ENCODE measurements at regions not wholly inside any gene's neighbourhood (a gene's known extent, or its start where the extent isn't known, plus 50 kb on each side); places are given as distances from the start of the nearest gene placed in this dataset.

- DNase-seq, result no peak
- Histone ChIP-seq H3K4me3 (ENCODE audit: control insufficient read depth in 1 of 2, extremely low read depth in 1 of 2, low read length in 1 of 2) (no peak overlapping the region), H3K27ac (ENCODE audit: low read length) (no peak overlapping the region), H3K36me3 (ENCODE audit: control insufficient read depth in 2 of 2, extremely low read depth in 1 of 2, insufficient read depth in 1 of 2, low read length in 1 of 2) (no peaks in the 10 kb centered on the region), H3K9me3 (no peaks in the 10 kb centered on the region), H3K27me3 (replicated peaks in 1 of 2; ENCODE audit: control insufficient read depth in 2 of 2, extremely low read depth in 1 of 2, insufficient read depth in 2 of 2, low read length in 1 of 2) (peaks cover 0 to 10% of the 10 kb centered on the region in 2 experiments), H3K4me1 (ENCODE audit: control insufficient read depth in 1 of 2, extremely low read depth in 1 of 2, insufficient read depth in 2 of 2, low read length in 2 of 2) (no peaks in the 10 kb centered on the region)
- H3K27ac Mint-ChIP-seq, result no peak overlapping the region
- CTCF ChIA-PET, result no interaction called here
- H3K4me3 Mint-ChIP-seq, result no peak overlapping the region
- no peaks in the 10 kb centered on the region for H3K9me3 Mint-ChIP-seq
- no peaks in the 10 kb centered on the region for H3K4me1 Mint-ChIP-seq
- no peaks in the 10 kb centered on the region for H3K36me3 Mint-ChIP-seq
- WGBS (ENCODE audit: insufficient coverage), result 83% methylated on average over 15 of the region's 15 CpGs
- peaks cover 0 to 14% of the 10 kb centered on the region in 2 donors for H3K27me3 Mint-ChIP-seq
- POLR2A ChIA-PET, result no interaction called here
- no peak for ATAC-seq (replicated peaks in 1 of 4)
These were observed 118.0 kb upstream of the PLPPR4 start for GRCh38 chr1:99146129-99146848.

- ChIA-PET CTCF (interaction anchor here in 1 of 2 donors (0.6 kb wide), 1 partner anchor 536 kb away, joined by 3 read pairs; no protein-coding TSS in a partner anchor), POLR2A (no interaction called here)
- Mint-ChIP-seq H3K27ac (no peak overlapping the region), H3K27me3 (peaks cover 0 to 15% of the 10 kb centered on the region in 2 donors), H3K4me3 (no peak overlapping the region), H3K36me3 (no peaks in the 10 kb centered on the region), H3K4me1 (no peaks in the 10 kb centered on the region), H3K9me3 (no peaks in the 10 kb centered on the region)
- H3K9me3 ChIP-seq, result no peaks in the 10 kb centered on the region
- peaks cover 0 to 9% of the 10 kb centered on the region in 2 experiments for H3K27me3 ChIP-seq (replicated peaks in 1 of 2; ENCODE audit: control insufficient read depth in 2 of 2, extremely low read depth in 1 of 2, insufficient read depth in 2 of 2, low read length in 1 of 2)
- ATAC-seq (replicated peaks in 1 of 4), result no peak
- no peak for DNase-seq
- no peak overlapping the region for H3K27ac ChIP-seq (ENCODE audit: low read length)
- H3K4me1 ChIP-seq (ENCODE audit: control insufficient read depth in 1 of 2, extremely low read depth in 1 of 2, insufficient read depth in 2 of 2, low read length in 2 of 2), result no peaks in the 10 kb centered on the region
- no peak overlapping the region for H3K4me3 ChIP-seq (ENCODE audit: control insufficient read depth in 1 of 2, extremely low read depth in 1 of 2, low read length in 1 of 2)
- H3K36me3 ChIP-seq (ENCODE audit: control insufficient read depth in 2 of 2, extremely low read depth in 1 of 2, insufficient read depth in 1 of 2, low read length in 1 of 2), result no peaks in the 10 kb centered on the region
- no CpG with 5 or more reads among the region's 3 CpGs for WGBS (ENCODE audit: insufficient coverage)
These were observed 114.3 kb upstream of the PLPPR4 start for GRCh38 chr1:99149952-99150351.

GRCh38 chr1:99152132-99152531, 112.2 kb upstream of the PLPPR4 start:
- Histone ChIP-seq H3K9me3 (no peaks in the 10 kb centered on the region), H3K27ac (ENCODE audit: low read length) (no peak overlapping the region), H3K27me3 (replicated peaks in 1 of 2; ENCODE audit: control insufficient read depth in 2 of 2, extremely low read depth in 1 of 2, insufficient read depth in 2 of 2, low read length in 1 of 2) (peaks cover 0 to under 1% of the 10 kb centered on the region in 2 experiments), H3K4me1 (ENCODE audit: control insufficient read depth in 1 of 2, extremely low read depth in 1 of 2, insufficient read depth in 2 of 2, low read length in 2 of 2) (no peaks in the 10 kb centered on the region), H3K4me3 (ENCODE audit: control insufficient read depth in 1 of 2, extremely low read depth in 1 of 2, low read length in 1 of 2) (no peak overlapping the region), H3K36me3 (ENCODE audit: control insufficient read depth in 2 of 2, extremely low read depth in 1 of 2, insufficient read depth in 1 of 2, low read length in 1 of 2) (no peaks in the 10 kb centered on the region)
- Mint-ChIP-seq H3K36me3 (no peaks in the 10 kb centered on the region), H3K9me3 (no peaks in the 10 kb centered on the region), H3K4me1 (no peaks in the 10 kb centered on the region), H3K27ac (no peak overlapping the region), H3K4me3 (no peak overlapping the region), H3K27me3 (peaks cover 0 to 14% of the 10 kb centered on the region in 2 donors)
- no peak for ATAC-seq (replicated peaks in 1 of 4)
- no CpG with 5 or more reads among the region's 1 CpG for WGBS (ENCODE audit: insufficient coverage)
- DNase-seq, result no peak
- ChIA-PET POLR2A (no interaction called here), CTCF (no interaction called here)

GRCh38 chr1:99163671-99164070, 100.6 kb upstream of the PLPPR4 start:
- ChIA-PET POLR2A (no interaction called here), CTCF (no interaction called here)
- 35% methylated on average over 2 of the region's 2 CpGs for WGBS (ENCODE audit: insufficient coverage)
- H3K27ac Mint-ChIP-seq, result no peak overlapping the region
- no peak overlapping the region for H3K4me3 Mint-ChIP-seq
- H3K9me3 Mint-ChIP-seq, result peaks cover 0 to 3% (median 0%) of the 10 kb centered on the region in 3 donors
- DNase-seq, result no peak
- H3K27ac ChIP-seq (ENCODE audit: low read length), result no peak overlapping the region
- peaks cover 0 to 18% of the 10 kb centered on the region in 2 experiments for H3K27me3 ChIP-seq (replicated peaks in 1 of 2; ENCODE audit: control insufficient read depth in 2 of 2, extremely low read depth in 1 of 2, insufficient read depth in 2 of 2, low read length in 1 of 2)
- no peaks in the 10 kb centered on the region for H3K9me3 ChIP-seq
- no peaks in the 10 kb centered on the region for H3K4me1 Mint-ChIP-seq
- peaks cover 9 to 13% of the 10 kb centered on the region in 2 donors for H3K27me3 Mint-ChIP-seq
- no peak overlapping the region for H3K4me3 ChIP-seq (ENCODE audit: control insufficient read depth in 1 of 2, extremely low read depth in 1 of 2, low read length in 1 of 2)
- H3K4me1 ChIP-seq (ENCODE audit: control insufficient read depth in 1 of 2, extremely low read depth in 1 of 2, insufficient read depth in 2 of 2, low read length in 2 of 2), result no peaks in the 10 kb centered on the region
- no peaks in the 10 kb centered on the region for H3K36me3 Mint-ChIP-seq
- H3K36me3 ChIP-seq (ENCODE audit: control insufficient read depth in 2 of 2, extremely low read depth in 1 of 2, insufficient read depth in 1 of 2, low read length in 1 of 2), result no peaks in the 10 kb centered on the region
- no peak for ATAC-seq (replicated peaks in 1 of 4)

GRCh38 chr1:99170516-99170915, 93.8 kb upstream of the PLPPR4 start:
- ATAC-seq (replicated peaks in 1 of 4), result no peak
- POLR2A ChIA-PET, result no interaction called here
- H3K4me1 Mint-ChIP-seq, result no peaks in the 10 kb centered on the region
- CTCF ChIA-PET, result no interaction called here
- Histone ChIP-seq H3K4me1 (ENCODE audit: control insufficient read depth in 1 of 2, extremely low read depth in 1 of 2, insufficient read depth in 2 of 2, low read length in 2 of 2) (no peaks in the 10 kb centered on the region), H3K27me3 (replicated peaks in 1 of 2; ENCODE audit: control insufficient read depth in 2 of 2, extremely low read depth in 1 of 2, insufficient read depth in 2 of 2, low read length in 1 of 2) (no peaks in the 10 kb centered on the region), H3K9me3 (no peaks in the 10 kb centered on the region), H3K4me3 (ENCODE audit: control insufficient read depth in 1 of 2, extremely low read depth in 1 of 2, low read length in 1 of 2) (no peak overlapping the region), H3K27ac (ENCODE audit: low read length) (no peak overlapping the region), H3K36me3 (ENCODE audit: control insufficient read depth in 2 of 2, extremely low read depth in 1 of 2, insufficient read depth in 1 of 2, low read length in 1 of 2) (no peaks in the 10 kb centered on the region)
- H3K27me3 Mint-ChIP-seq, result peaks cover 11 to 18% of the 10 kb centered on the region in 2 donors
- H3K4me3 Mint-ChIP-seq, result no peak overlapping the region
- no CpG with 5 or more reads among the region's 1 CpG for WGBS (ENCODE audit: insufficient coverage)
- DNase-seq, result no peak
- H3K9me3 Mint-ChIP-seq, result no peaks in the 10 kb centered on the region
- no peak overlapping the region for H3K27ac Mint-ChIP-seq
- H3K36me3 Mint-ChIP-seq, result no peaks in the 10 kb centered on the region

GRCh38 chr1:99171184-99171813, 93.0 kb upstream of the PLPPR4 start:
- Mint-ChIP-seq H3K27me3 (peaks cover 11 to 13% of the 10 kb centered on the region in 2 donors), H3K9me3 (no peaks in the 10 kb centered on the region), H3K4me3 (no peak overlapping the region), H3K36me3 (no peaks in the 10 kb centered on the region), H3K4me1 (no peaks in the 10 kb centered on the region), H3K27ac (no peak overlapping the region)
- ATAC-seq (replicated peaks in 1 of 4) (no peak), DNase-seq (no peak)
- WGBS (ENCODE audit: insufficient coverage), result 100% methylated on average over 1 of the region's 7 CpGs
- Histone ChIP-seq H3K9me3 (no peaks in the 10 kb centered on the region), H3K27ac (ENCODE audit: low read length) (no peak overlapping the region), H3K4me1 (ENCODE audit: control insufficient read depth in 1 of 2, extremely low read depth in 1 of 2, insufficient read depth in 2 of 2, low read length in 2 of 2) (no peaks in the 10 kb centered on the region), H3K27me3 (replicated peaks in 1 of 2; ENCODE audit: control insufficient read depth in 2 of 2, extremely low read depth in 1 of 2, insufficient read depth in 2 of 2, low read length in 1 of 2) (no peaks in the 10 kb centered on the region), H3K36me3 (ENCODE audit: control insufficient read depth in 2 of 2, extremely low read depth in 1 of 2, insufficient read depth in 1 of 2, low read length in 1 of 2) (no peaks in the 10 kb centered on the region), H3K4me3 (ENCODE audit: control insufficient read depth in 1 of 2, extremely low read depth in 1 of 2, low read length in 1 of 2) (no peak overlapping the region)
- ChIA-PET POLR2A (no interaction called here), CTCF (no interaction called here)

Measured in T-cell (primary cell).